Suprapubic skin (tissue), 4 donors: ENCODE measurements at regions not wholly inside any gene's neighbourhood (a gene's known extent, or its start where the extent isn't known, plus 50 kb on each side); places are given as distances from the start of the nearest gene placed in this dataset.

ENCODE experiments used
- EP300 ChIP-seq: sonication (generic); formaldehyde crosslinking; IDR thresholded peaks from one replicate; pipeline ENCODE4 v1.6.1; 2017; ENCODE audit warnings: antibody characterized with exemption
- POLR2A ChIP-seq, 2 donors: fragments of 450-650 bp; IDR thresholded peaks; one replicate each; pipeline ENCODE4 v1.6.1; 2017; ENCODE audit warnings: antibody characterized with exemption in 2 of 2, mild to moderate bottlenecking in 2 of 2, moderate library complexity in 2 of 2
- POLR2AphosphoS5 ChIP-seq, 3 donors: sonication (generic); formaldehyde crosslinking; IDR thresholded peaks; one replicate each; pipeline ENCODE4 v1.6.1; 2017; ENCODE audit warnings: antibody characterized with exemption in 3 of 3
- TF ChIP-seq, protein P1 (sequence below), 2 donors: fragments of 200-600 bp in 1 of 2; fragments of 450-650 bp in 1 of 2; sonication (generic) in 1 of 2; IDR thresholded peaks; one replicate each; pipeline ENCODE4 v1.5.1; 2016 to 2019; ENCODE audit warnings: antibody characterized with exemption in 2 of 2, mild to moderate bottlenecking in 1 of 2, moderate library complexity in 1 of 2

DNA sequence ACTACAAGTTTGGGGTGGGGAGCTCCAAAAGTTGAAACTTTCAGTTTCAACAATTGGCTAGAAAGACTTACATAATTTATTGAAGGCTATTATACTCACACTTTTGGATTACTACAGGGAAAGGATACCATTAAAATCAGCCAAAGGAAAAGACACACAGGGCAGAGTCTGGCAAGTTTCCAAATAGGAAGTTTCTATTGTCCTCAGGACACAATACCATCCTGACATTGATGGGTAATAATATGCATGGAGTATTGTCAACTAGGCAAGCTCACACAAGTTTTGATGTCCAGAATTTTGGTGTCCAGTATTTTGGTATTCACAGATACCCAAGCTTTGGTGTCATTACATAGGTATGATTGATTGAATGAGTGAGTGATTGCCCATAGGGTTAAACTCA is 872.6 kb upstream of the SORCS1 start:
- TF ChIP-seq EP300 (no peak), POLR2A (IDR thresholded peaks at IDR 0.05) (no peak), POLR2AphosphoS5 (IDR thresholded peaks at IDR 0.05) (no peak)
- TF ChIP-seq, protein P1, sequence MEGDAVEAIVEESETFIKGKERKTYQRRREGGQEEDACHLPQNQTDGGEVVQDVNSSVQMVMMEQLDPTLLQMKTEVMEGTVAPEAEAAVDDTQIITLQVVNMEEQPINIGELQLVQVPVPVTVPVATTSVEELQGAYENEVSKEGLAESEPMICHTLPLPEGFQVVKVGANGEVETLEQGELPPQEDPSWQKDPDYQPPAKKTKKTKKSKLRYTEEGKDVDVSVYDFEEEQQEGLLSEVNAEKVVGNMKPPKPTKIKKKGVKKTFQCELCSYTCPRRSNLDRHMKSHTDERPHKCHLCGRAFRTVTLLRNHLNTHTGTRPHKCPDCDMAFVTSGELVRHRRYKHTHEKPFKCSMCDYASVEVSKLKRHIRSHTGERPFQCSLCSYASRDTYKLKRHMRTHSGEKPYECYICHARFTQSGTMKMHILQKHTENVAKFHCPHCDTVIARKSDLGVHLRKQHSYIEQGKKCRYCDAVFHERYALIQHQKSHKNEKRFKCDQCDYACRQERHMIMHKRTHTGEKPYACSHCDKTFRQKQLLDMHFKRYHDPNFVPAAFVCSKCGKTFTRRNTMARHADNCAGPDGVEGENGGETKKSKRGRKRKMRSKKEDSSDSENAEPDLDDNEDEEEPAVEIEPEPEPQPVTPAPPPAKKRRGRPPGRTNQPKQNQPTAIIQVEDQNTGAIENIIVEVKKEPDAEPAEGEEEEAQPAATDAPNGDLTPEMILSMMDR (IDR thresholded peaks at IDR 0.05), result no peak
